K562 (cell line): ENCODE measurements at regions not wholly inside any gene's neighbourhood (a gene's known extent, or its start where the extent isn't known, plus 50 kb on each side); places are given as distances from the start of the nearest gene placed in this dataset.
A peak's percentile ranks its signal among the peaks of the same experiment; 100 is the strongest.

Experiments used
- CHD7 ChIP-seq: fragments of 200-600 bp; sonication (generic); IDR thresholded peaks from one replicate; pipeline ENCODE4 v1.6.1; 2012; ENCODE audit warnings: mild to moderate bottlenecking, low read depth, low read length, inconsistent platforms
- DMBX1 ChIP-seq: fragments of 250-450 bp; sonication (Bioruptor Pico); IDR thresholded peaks from 2 replicates; pipeline ENCODE4 v1.8.0; 2022; ENCODE audit warnings: inconsistent platforms, mild to moderate bottlenecking, moderate library complexity, borderline replicate concordance
- ELF1 ChIP-seq: fragments of 200-800 bp; sonication (Bioruptor generic); IDR thresholded peaks from 2 replicates; pipeline ENCODE4 v1.6.1; 2016; ENCODE audit warnings: missing genetic modification characterization, missing compliant biosample characterization
- EP400 ChIP-seq: fragments of 450-650 bp; IDR thresholded peaks from 2 replicates; pipeline ENCODE4 v1.6.1; 2017; ENCODE audit warnings: antibody characterized with exemption, mild to moderate bottlenecking, moderate library complexity
- HOXB6 ChIP-seq: fragments of 250-450 bp; sonication (Bioruptor Pico); IDR thresholded peaks from 2 replicates; pipeline ENCODE4 v1.5.1; 2022; ENCODE audit warnings: mild to moderate bottlenecking, borderline replicate concordance
- NR2C2 ChIP-seq, 2 experiments: fragments of 200-800 bp in 1 of 2; sonication (Bioruptor generic) in 1 of 2; sonication (generic) in 1 of 2; formaldehyde crosslinking in 1 of 2; IDR thresholded peaks; 2 replicates each; pipeline versions ENCODE4 v1.6.1 to v1.8.0; 2016 to 2022; ENCODE audit warnings: mild to moderate bottlenecking in 1 of 2, missing compliant biosample characterization in 1 of 2, missing genetic modification characterization in 1 of 2, missing genetic modification reagents in 1 of 2
- OTX1 ChIP-seq: fragments of 450-650 bp; formaldehyde crosslinking; IDR thresholded peaks from 2 replicates; pipeline ENCODE4 v1.4.0; 2022; ENCODE audit warnings: mild to moderate bottlenecking
- PTTG1 ChIP-seq: fragments of 450-650 bp; IDR thresholded peaks from 2 replicates; pipeline ENCODE4 v1.6.1; 2016; ENCODE audit warnings: low read depth, mild to moderate bottlenecking, missing genetic modification characterization, missing compliant biosample characterization
- RFX5 ChIP-seq: IDR thresholded peaks from 2 replicates; pipeline ENCODE4 v1.6.1; 2011; ENCODE audit warnings: low read depth, mild to moderate bottlenecking, improper control_type of control experiment, low read length
- SOX6 ChIP-seq: fragments of 450-650 bp; IDR thresholded peaks from 2 replicates; pipeline ENCODE4 v1.6.1; 2014; ENCODE audit warnings: mild to moderate bottlenecking
- TFAM ChIP-seq: fragments of 250-450 bp; sonication (Bioruptor Pico); conservative IDR thresholded peaks from 2 replicates; pipeline ENCODE4 v1.5.0; 2021; ENCODE audit warnings: mild to moderate bottlenecking, moderate library complexity
- YBX1 ChIP-seq: fragments of 450-650 bp; IDR thresholded peaks from 2 replicates; pipeline ENCODE4 v1.7.1; 2016; ENCODE audit warnings: mild to moderate bottlenecking
- ZNF384 ChIP-seq: IDR thresholded peaks from 2 replicates; pipeline ENCODE4 v1.6.1; 2012; ENCODE audit warnings: low read depth, low read length, improper control_type of control experiment
- ZNF57 ChIP-seq: fragments of 450-650 bp; formaldehyde crosslinking; IDR thresholded peaks from 2 replicates; pipeline ENCODE4 v1.4.0; 2020; ENCODE audit warnings: mild to moderate bottlenecking, moderate library complexity
- ZNF589 ChIP-seq: fragments of 200-800 bp; sonication (Bioruptor generic); IDR thresholded peaks from 2 replicates; pipeline ENCODE4 v1.6.1; 2016; ENCODE audit warnings: low read depth, missing genetic modification characterization, missing compliant biosample characterization
- TF ChIP-seq, protein P1 (sequence below), 2 experiments: fragments of 450-650 bp; conservative IDR thresholded peaks; 2 replicates each; pipeline ENCODE4 v1.6.1; 2017; ENCODE audit warnings: mild to moderate bottlenecking in 2 of 2, moderate library complexity in 2 of 2

GRCh38 chr18:2303517-2304238 lies 267.6 kb downstream of the METTL4 start (continued):
- no peak for TF ChIP-seq NR2C2 (CRISPR knock-in tag; IDR thresholded peaks at IDR 0.05)
- TF ChIP-seq NR2C2 (tag; IDR thresholded peaks at IDR 0.05), result 0 out of 2 replicates have a peak, but pooled peaks have one; percentile 8
- no peak for TF ChIP-seq RFX5
- 0 out of 2 replicates have a peak, but pooled peaks have one; percentile 50 for TF ChIP-seq PTTG1 (tag)
- TF ChIP-seq TFAM (CRISPR knock-in tag), result no peak
- TF ChIP-seq EP400, result peak; percentile 28; the same call in 1 of the 2 replicates
- TF ChIP-seq, protein P1, sequence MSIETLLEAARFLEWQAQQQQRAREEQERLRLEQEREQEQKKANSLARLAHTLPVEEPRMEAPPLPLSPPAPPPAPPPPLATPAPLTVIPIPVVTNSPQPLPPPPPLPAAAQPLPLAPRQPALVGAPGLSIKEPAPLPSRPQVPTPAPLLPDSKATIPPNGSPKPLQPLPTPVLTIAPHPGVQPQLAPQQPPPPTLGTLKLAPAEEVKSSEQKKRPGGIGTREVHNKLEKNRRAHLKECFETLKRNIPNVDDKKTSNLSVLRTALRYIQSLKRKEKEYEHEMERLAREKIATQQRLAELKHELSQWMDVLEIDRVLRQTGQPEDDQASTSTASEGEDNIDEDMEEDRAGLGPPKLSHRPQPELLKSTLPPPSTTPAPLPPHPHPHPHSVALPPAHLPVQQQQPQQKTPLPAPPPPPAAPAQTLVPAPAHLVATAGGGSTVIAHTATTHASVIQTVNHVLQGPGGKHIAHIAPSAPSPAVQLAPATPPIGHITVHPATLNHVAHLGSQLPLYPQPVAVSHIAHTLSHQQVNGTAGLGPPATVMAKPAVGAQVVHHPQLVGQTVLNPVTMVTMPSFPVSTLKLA (conservative IDR thresholded peaks at IDR 0.05), result no peak
- 0 out of 2 replicates have a peak, but pooled peaks have one; percentile 18 for TF ChIP-seq ZNF589 (CRISPR knock-in tag)
- peak; percentile 70 for TF ChIP-seq ZNF384
- TF ChIP-seq YBX1, result no peak
- TF ChIP-seq SOX6, result no peak
- TF ChIP-seq CHD7, result no peak
- TF ChIP-seq DMBX1 (CRISPR knock-in tag), result peak; percentile 46; the same call in 1 of the 2 replicates
- TF ChIP-seq ZNF57, result no peak
- TF ChIP-seq OTX1 (CRISPR knock-in tag), result no peak
- 0 out of 2 replicates have a peak, but pooled peaks have one; percentile 9 for TF ChIP-seq HOXB6 (CRISPR knock-in tag)
- TF ChIP-seq ELF1 (tag), result no peak
